Limb (tissue), 2 donors: ENCODE measurements at regions not wholly inside any gene's neighbourhood (a gene's known extent, or its start where the extent isn't known, plus 50 kb on each side); places are given as distances from the start of the nearest gene placed in this dataset.

Source experiments
- DNase-seq, 2 donors: peaks; one replicate each; pipeline ENCODE4 v3.0.0-alpha.2; 2016; ENCODE audit errors: extremely low spot score in 2 of 2

DNA sequence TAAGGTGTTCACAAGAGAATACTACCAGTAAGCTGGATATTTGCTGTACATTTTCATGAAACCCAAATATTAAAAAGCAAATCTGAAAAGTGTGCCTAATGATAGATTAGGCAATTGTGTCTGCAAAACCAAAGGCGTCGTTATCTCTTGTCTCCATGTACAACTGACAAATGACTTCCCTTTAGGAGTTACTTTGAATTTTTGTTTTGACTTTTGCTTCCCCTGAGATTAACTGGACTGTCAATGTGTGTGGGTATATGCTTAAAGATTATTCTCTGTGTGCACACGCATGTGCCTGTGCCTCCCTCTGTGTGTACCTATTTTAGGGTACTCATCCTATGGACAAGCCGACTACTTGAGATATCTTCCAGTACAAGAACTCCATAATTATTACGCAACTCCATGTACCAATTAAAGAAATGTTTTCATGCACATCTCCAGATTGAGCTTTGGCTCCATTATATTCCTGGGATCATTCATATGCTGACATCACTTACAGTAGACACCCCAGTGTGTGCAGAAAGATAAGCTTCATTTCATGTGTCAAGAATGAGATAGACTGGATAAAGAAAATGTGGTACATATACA is 431.2 kb upstream of the ADAMTS9 start:
- DNase-seq = no peak

DNA sequence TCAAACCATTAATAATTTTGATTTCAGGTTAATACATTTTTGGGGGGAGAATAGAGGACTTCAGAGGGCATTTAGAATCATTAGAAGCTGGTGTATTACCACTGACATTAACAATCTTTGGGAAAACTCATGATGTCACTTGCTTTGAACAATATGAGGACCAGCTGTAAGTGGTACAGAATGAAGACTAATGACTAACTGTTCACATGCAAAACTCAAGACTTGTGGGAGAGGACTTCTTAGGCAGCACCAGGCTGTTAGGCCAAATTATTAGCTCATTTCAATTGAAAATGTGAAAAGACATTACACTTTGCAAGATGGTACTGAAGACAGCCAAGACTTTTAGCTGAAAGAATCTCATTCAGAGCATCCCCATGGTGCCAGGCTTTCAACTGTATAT is 426.2 kb upstream of the ADAMTS9 start:
- DNase-seq = no peak

DNA sequence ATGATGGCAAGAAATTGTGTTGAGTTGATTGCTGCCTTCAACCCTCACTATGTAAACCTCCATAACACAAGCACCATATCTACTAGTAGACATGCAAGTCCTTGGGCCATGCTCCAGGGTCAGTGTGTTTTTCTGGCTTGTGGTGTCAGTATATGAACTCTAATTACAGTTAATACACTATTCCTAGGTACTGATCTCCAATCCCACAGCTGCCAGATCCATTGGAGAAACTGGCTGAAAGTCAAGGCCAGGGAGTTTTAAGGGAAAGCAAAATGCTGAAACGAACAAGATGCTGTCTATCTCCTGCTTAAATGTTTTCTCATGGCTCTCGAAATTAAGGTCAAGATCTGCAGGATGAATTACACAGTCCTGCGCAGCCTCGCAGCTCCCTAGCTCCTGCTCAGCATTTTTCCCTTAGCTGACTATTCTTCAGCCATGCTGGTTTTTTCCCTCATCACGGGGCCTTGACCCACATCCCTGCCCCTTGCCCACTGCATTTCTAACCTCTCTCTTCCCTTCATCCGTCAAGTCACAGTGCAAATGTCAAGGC is 425.0 kb upstream of the ADAMTS9 start:
- no peak for DNase-seq

DNA sequence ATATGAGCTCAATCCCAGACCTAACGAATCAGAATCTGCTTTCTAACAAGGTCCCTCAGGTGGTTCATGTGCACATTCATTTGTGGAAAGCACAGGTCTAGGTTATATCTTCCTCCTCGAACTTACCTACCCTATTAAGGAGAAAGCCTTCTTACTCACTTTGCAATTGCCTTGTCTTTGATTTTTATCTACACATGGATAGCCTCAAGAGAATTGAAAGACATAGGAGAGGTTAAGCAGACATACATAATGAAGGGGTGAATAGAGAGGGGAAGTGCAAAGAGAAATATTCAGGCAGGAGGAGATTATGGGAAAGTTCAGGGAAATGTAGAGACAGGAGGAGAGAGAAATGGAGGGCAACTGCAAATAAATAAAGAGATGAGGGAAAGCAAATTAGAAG is 422.9 kb upstream of the ADAMTS9 start:
- no peak for DNase-seq

DNA sequence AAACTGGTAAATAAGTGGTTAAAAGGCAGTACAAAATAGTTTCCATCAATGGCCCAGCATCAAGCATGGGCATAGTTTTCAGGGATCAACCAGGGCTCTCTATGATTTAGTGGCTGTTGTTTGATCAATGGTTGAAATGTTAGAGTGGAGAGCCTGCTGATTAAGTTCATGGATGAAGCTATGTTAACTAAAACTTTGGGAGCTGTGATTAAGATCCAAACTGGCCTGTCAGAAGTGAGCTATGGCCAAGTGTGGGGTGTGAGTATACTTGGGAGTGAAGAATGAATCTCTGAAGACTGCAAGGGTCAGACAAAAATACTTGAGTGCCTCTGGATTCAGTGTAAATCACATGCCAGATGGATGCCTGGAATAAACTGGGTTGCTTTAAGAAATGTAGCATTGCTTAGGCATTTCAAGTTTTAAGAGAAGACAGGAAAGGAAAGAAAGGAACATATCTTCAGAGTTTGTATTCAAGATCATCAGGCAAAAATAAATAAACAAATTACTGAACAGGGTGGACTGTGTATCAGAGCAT is 422.2 kb upstream of the ADAMTS9 start:
- DNase-seq = no peak

DNA sequence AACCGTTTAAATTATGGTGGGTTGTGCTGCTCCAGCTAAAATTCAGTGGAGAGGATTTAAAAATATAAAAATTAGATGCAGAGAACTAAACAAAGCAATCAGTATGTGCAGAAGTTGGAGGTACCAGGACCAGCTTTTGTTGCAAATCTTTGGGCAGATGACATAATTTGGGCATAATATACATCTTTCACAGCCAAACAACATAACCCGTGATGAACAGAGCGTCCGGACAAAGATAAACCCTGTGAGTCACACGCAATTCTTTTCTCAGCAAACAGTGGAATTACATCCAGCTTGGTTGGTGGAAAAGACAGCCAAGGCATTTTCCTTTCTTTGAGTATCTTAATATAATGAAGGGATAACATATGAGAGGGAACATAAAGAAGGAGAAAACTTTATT is 419.4 kb upstream of the ADAMTS9 start:
- no peak for DNase-seq

DNA sequence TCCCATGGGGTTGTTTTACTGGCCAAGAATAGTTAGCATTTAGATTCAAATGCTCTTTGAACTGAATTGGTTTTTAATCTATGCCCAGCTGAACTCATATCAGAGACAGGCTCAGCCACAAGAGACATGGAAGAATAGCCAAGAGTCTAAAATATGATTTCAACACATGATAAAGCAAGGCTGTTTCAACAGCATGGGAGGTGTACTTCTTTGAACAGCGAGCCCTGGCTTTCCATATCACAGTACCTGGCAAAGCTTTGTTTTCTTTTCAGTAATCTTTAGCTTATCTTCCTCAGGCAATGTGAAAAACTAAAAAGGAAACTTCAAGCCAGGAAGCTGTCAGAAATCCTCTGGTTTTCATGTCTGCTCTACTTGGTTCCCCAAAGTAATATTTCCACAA is 413.6 kb upstream of the ADAMTS9 start:
- no peak for DNase-seq

DNA sequence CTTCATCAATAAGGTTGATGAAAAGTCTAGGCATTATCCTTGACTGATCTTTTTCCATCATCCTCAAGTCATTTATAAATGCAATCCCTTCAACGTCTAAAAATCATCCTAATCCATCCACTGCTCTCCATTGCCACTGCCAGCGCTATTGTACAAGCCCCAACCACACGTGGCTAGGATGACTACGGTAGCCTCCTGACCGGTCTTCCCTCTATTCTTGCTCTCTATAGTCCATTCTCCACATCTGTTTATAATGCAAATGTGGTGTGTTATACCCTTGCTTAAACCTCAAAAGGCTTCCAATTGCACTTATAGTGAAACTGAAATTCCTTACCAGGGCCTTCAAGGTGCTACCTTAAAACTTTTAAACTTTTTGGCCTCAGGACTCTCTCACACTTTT is 410.6 kb upstream of the ADAMTS9 start:
- DNase-seq = no peak

DNA sequence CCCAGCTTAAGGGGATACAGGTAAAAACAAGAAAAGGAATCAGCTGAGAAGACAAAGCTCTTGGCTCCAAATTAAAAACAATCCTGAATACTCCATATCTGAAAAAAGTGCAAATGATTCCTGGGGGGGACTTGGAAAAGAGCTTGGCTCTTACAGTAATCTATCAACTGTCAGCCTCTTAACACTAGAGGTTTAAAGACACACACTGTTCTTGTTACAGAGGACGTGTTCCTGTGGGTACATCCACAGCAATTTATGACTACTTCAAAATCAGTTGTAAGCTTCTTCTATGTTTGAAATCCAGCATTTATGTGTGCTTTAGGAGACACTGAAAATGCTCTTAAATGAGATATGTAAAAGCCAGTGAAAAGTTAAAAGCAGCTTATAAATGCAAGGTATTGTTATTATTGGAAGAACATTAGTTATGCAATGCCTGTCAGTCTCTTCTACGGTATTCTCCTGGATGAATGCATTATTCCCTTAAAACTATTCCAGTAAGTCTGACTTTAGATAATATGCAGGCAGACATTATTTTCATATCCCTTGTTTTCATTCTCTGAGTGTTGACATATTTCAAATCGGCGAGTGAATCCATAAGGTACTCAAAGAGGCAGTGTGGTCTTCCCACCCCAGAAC is 408.4 kb upstream of the ADAMTS9 start:
- DNase-seq = no peak

DNA sequence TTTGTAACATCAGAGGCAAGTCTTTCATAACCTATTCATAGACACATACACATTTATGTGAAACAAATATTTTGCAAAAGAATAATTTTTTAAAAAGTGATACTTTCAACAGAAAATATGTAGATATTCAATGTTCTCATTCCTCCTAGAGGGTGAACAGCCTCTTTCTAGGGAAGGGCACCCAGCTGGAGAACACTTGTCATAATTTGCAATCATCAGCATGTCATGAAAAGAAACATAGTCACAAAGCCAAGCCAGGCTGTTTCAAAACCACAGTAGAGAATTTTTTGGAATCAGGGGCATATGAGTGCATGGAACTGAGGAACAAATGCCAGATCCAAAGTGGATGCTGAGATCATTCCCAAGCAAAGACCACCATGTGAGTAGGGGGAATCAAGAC is 406.9 kb upstream of the ADAMTS9 start:
- DNase-seq = no peak

DNA sequence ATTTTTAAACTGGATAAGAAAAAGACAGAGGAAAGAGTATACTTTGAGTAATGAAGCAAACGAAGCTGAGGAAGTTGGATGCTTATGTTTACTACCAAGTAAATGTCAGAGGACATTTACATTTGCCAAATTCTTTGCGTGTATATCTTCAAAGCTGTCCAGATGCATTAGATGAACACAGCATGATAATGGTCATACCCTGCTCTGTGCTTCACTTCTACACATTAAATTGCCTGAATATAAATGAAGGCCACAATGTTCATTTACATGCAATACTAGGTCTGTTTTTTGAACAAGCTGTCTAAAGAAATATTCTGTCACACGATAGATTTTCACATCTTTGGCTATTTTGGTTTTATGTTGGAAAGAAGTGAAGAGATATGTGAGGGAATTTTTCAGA is 405.8 kb upstream of the ADAMTS9 start:
- no peak for DNase-seq

DNA sequence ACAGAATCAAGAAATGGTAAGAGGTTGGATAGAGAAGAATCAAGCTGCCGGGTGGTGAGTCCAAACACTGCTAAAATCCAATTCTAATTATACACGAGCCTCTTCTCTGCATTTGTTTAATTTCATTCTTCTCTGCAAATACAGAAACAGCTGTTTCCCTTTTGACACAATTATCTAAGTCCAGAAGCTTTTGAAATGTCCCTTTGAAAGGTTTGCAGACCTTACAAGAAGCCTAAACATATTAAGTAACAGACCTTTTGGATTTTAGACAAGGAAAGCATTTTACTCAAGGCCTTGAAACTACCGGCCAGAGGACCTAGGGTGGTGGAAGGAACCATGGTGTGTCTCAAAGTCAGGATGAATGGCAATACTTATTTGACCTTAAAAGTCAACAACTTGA is 403.8 kb upstream of the ADAMTS9 start:
- DNase-seq = no peak

DNA sequence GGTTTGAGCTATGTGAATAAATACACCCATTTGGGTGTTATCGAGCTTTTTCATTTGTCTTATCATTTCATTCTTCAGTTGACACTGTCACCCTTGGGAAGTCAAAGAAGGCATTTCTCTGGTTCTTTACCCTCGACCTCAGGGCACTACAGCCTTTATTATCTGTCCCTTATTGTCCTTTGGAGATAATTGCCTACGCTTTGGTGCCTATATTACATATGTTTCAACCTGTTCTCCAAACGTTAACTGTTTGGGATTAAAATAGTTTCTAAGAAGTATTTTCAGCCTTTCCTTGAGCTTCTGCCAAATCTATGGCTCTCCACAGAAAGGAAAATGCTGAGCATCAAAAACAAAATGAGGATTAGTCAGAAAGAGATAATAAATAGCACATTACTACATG is 395.4 kb upstream of the ADAMTS9 start:
- DNase-seq = no peak

DNA sequence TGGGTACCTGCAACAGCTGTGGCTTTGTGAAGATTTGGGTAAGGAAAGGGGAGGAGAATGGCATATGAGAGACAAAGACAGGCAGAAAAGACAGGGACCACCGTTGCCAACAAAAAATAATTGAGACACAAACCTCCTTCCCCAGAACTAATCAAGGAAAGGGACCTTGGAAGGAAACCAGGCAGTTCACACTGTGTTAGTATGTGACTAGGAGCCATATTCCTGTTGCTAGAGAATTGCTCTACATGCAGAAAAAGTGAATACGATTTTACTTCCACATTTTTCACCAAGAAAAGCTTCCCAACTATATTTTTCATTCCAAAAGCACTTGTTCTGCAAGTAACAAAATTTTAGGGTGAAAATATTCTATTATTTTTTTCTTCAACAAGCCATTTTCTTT is 393.7 kb upstream of the ADAMTS9 start:
- no peak for DNase-seq

DNA sequence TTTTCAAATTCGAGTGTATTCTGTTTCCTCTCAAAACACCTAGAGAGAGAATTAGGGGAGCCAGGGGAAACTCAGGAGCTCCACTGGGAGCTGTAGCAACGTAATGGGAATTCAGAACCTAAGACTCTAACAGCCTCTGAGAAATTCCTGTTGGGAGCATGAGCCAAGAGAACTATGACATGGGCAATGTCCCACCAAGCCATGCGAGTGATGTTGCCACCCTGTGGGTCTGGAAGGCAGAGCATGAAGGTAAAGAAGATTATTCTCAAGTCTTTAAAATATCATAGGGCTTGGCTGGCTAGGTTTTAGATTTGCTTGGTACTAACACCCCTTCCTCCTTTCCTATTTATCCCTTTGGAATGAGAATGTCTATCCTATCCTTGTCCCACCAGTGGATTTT is 392.6 kb upstream of the ADAMTS9 start:
- DNase-seq = no peak

DNA sequence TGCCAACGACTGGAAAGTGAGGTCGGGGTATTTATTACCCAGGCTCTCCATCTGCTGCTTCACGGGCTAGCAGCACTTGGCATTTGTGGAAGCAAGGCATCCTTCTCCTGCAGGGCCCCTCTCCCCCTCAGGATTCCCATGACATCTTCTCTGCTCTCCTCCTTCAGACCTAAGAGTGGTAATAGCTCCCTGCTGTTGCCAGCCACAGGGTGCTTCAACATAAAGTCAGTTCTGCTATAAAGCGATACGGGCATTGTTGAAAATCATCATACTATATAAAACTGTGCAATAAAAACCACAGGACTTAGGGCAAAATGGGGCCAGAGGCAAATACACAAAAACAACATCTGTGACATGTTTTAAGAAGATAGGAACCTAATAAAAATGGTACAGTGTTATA is 391.8 kb upstream of the ADAMTS9 start:
- DNase-seq = no peak

DNA sequence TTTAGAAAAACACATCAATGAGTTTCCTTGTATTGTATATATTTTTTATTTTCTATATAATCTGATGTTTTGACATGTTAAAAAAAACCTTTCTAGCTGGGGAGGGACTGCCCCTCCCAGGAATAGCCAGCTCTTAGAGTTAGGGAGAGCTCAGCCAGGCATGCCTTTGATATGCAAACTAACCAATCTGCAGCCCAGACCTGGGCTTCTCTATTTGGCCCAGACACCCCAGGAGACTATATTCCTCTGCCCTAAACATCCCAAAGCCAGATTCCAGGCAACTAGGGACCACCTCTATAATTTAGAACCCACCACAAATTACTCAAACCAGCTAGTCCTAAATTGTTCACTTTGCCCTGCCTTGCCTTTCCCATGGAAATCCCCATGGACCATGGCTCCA is 390.9 kb upstream of the ADAMTS9 start:
- no peak for DNase-seq

DNA sequence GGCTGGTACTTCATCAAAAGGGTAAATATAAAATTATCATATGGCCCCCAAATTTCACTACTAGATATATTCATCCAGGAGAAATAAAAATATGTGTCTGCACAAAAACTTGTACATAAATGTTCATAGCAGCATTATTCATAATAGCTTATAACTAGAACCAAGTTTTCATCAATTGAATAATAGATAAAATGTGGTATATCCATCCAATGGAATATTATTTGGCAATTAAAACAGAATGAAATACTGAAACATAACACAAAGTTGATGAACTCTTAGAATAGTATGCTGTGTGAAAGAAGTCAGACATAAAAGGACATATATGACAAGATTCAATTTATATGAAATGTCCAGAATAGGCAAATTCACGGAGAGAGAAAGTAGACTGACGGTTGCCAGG is 389.3 kb upstream of the ADAMTS9 start:
- DNase-seq = no peak

DNA sequence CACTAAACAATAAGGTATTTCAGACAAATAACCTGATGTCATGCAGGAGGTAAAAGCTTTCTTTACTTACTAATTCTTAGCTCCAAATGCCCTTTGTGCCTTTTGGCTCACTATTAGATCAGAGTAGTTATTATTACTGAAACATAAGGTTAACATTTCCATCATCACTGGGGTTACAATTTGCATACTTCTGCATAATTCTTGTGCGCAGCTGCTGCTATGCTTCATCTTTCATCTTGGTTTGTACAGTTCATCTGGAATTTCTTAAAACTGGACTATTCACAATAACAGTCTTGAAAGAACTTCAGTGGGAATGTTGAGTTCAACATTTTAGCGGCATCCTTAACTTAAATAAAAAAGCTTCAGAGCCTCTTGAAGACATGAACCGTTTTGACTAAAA is 383.2 kb upstream of the ADAMTS9 start:
- peak in 1 of 2 donors; percentile 56 for DNase-seq

DNA sequence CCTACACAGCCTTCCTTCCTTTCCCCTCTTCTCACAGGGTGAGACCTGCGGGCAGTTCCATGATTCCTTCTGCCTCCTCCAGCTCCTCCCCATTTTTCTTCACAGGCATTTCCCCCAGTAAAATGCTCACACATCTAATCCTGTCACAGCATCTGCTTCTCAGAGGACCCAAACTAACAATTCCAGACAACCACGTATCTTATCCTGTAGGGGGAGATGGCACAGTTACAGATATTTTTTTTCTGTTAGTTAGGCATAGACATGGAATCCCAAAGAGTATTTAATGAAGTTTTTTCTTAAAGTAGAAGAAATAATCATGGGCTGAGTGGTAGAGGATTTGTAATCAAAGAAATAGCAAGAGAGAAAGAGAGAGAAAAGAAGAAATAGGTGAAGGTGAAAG is 373.1 kb upstream of the ADAMTS9 start:
- no peak for DNase-seq

DNA sequence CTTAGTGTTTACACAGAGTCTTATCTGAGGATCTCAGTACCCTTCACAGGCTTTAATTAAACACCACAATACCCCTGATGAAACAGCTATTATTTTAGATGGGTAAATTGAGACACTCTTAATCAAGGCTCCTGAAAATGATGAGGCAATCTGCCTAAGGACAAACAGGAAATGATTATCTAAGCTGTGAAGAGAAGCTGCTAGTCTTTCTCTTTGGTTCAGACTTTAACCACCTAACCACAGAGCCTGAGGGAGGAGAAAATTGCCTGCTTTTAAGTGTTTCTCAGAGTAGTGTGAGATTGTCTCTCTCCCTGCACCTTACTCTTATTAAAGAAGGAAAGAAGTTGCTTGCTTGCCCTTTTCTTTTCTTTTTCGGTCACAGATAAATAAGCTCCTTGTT is 364.3 kb upstream of the ADAMTS9 start:
- no peak for DNase-seq

DNA sequence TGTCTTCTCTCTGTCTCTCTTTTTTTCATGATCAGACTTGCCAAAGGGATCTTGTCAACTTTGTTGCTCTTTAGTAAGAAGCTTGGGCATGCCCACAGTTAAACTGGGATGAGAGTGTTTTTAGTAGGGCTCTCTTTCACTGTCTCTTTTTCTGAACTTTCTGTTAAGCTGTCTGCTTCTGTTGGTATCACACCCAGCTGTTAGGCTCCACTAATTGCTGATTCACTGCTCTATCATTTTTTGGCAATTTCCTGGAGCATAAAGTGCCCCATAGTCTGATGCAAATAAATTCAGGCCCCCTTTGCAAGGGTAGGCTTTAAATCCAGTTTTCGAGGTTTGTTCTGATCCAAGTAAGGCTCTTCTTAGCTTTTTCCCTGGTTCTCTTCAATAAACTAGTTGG is 360.4 kb upstream of the ADAMTS9 start:
- no peak for DNase-seq

DNA sequence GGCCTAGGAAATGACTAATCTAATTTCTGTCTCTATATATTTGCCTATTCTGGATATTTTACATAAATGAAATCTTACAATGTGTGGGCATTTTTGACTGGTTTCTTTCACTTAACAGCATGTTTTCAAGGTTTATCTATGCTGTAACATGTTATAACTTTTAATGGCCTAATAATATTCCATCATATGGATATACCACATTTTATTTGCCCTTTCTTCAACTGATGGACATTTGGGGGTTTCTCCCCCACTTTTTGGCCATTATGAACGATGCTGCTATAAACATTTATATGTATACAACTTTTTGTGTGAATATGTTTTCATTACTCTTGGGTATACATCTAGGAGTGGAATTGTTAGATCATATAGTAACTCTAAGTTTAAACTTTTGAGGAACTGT is 357.3 kb upstream of the ADAMTS9 start:
- no peak for DNase-seq
